Endothelial cell of umbilical vein (primary cell): ENCODE measurements at regions not wholly inside any gene's neighbourhood (a gene's known extent, or its start where the extent isn't known, plus 50 kb on each side); places are given as distances from the start of the nearest gene placed in this dataset.

Experiments
- BruUV-seq: library from RNA; stranded (reverse); fragments of 400-500 nt; replicated peaks from 2 replicates; lab custom pipeline; 2021; lab: Mats Ljungman, UMichigan
- CTCF ChIA-PET: fragments of 300-600, 350-600 bp; sonication (Branson Sonifier 250); formaldehyde crosslinking; loops from one replicate; lab custom pipeline; 2021; ENCODE audit warnings: antibody characterized with exemption, inconsistent platforms; lab: Charles Lee
- POLR2A ChIA-PET: fragments of 300-600, 350-600 bp; sonication (Branson Sonifier 250); formaldehyde crosslinking; loops from one replicate; lab custom pipeline; 2021; ENCODE audit warnings: antibody characterized with exemption, inconsistent platforms; lab: Charles Lee
- DNase-seq: peaks from one replicate; pipeline ENCODE4 v3.0.0-alpha.2; 2011; ENCODE audit warnings: low read depth, low spot score
- FAIRE-seq: peaks from 2 replicates; lab custom pipeline; 2011; peaks lifted over from hg19 to GRCh38; lab: Jason Lieb, UNC
- H2AFZ ChIP-seq: 2 replicates; pipeline ENCODE4 v1.6.0; 2012; ENCODE audit warnings: low read depth, low read length, control low read depth, inconsistent platforms
- H3K27ac ChIP-seq: 2 replicates; pipeline ENCODE4 v1.5.1; 2011; ENCODE audit warnings: low read depth, mild to moderate bottlenecking, control low read depth, low read length, moderate library complexity; ENCODE audit not compliant: insufficient read depth
- H3K27me3 ChIP-seq, 2 experiments: 2 replicates each; pipeline versions ENCODE4 v1.6.0 to v1.6.1; 2011; ENCODE audit warnings: low read length in 2 of 2, mixed read lengths in 1 of 2; ENCODE audit not compliant: control insufficient read depth in 2 of 2, insufficient read depth in 2 of 2
- H3K36me3 ChIP-seq, 2 experiments: 2 replicates in 1 of 2; 3 replicates in 1 of 2; pipeline ENCODE4 v1.5.1; 2011; ENCODE audit warnings: low read length in 2 of 2, mild to moderate bottlenecking in 1 of 2, moderate library complexity in 1 of 2; ENCODE audit not compliant: control insufficient read depth in 2 of 2, insufficient read depth in 2 of 2; ENCODE audit errors: extremely low read depth in 1 of 2
- H3K4me1 ChIP-seq: 3 replicates; pipeline ENCODE4 v1.5.1; 2011; ENCODE audit warnings: mild to moderate bottlenecking, low read length; ENCODE audit not compliant: control insufficient read depth, insufficient read depth; ENCODE audit errors: extremely low read depth
- H3K4me2 ChIP-seq: 2 replicates; pipeline ENCODE4 v1.6.1; 2011; ENCODE audit warnings: low read length, control low read depth, mixed read lengths; ENCODE audit not compliant: insufficient read depth
- H3K4me3 ChIP-seq, 3 experiments: fragments of 200-600 bp in 1 of 3; sonication (generic), shearing (Covaris generic) in 1 of 3; replicated peaks in 1 of 3; 2 replicates each; pipeline ENCODE4 v1.5.1; 2011 to 2016; ENCODE audit warnings: control low read depth in 3 of 3, low read length in 3 of 3, mild to moderate bottlenecking in 2 of 3, inconsistent platforms in 1 of 3, low read depth in 1 of 3, moderate library complexity in 1 of 3; ENCODE audit not compliant: insufficient read depth in 1 of 3
- H3K79me2 ChIP-seq: 2 replicates; pipeline ENCODE4 v1.6.0; 2012; ENCODE audit warnings: low read length, inconsistent platforms; ENCODE audit not compliant: control insufficient read depth, insufficient read depth
- H3K9ac ChIP-seq: replicated peaks from 2 replicates; pipeline ENCODE3; 2011; ENCODE audit warnings: low read length, control low read depth; ENCODE audit not compliant: insufficient read depth; ENCODE audit errors: extremely low read depth
- H3K9me1 ChIP-seq: replicated peaks from 3 replicates; pipeline ENCODE4 v1.6.0; 2011; ENCODE audit warnings: mild to moderate bottlenecking, low read length; ENCODE audit not compliant: control insufficient read depth, insufficient read depth; ENCODE audit errors: extremely low read depth
- H3K9me3 ChIP-seq: replicated peaks from 2 replicates; pipeline ENCODE4 v1.5.1; 2012; ENCODE audit warnings: low read length, inconsistent platforms; ENCODE audit not compliant: control insufficient read depth, insufficient read depth
- H4K20me1 ChIP-seq: replicated peaks from 2 replicates; pipeline ENCODE3; 2011; ENCODE audit warnings: mild to moderate bottlenecking, low read length; ENCODE audit not compliant: control insufficient read depth, insufficient read depth; ENCODE audit errors: extremely low read depth
- EZH2 ChIP-seq: IDR thresholded peaks from 2 replicates; pipeline ENCODE4 v1.6.1; 2012; ENCODE audit warnings: borderline replicate concordance, low read depth, mild to moderate bottlenecking, moderate library complexity, low read length, inconsistent platforms; ENCODE audit not compliant: severe bottlenecking
- FOS ChIP-seq: IDR thresholded peaks from 2 replicates; pipeline ENCODE4 v1.6.1; 2011; ENCODE audit warnings: mild to moderate bottlenecking, low read length, moderate library complexity, borderline replicate concordance; ENCODE audit not compliant: insufficient read depth
- GATA2 ChIP-seq: IDR thresholded peaks from 2 replicates; pipeline ENCODE4 v1.7.0; 2011; ENCODE audit warnings: low read depth, mild to moderate bottlenecking, moderate library complexity, mixed read lengths, low read length; ENCODE audit not compliant: insufficient read length, insufficient read depth
- JUN ChIP-seq: IDR thresholded peaks from 2 replicates; pipeline ENCODE4 v1.6.1; 2011; ENCODE audit warnings: borderline replicate concordance, low read depth; ENCODE audit not compliant: insufficient read length, insufficient read depth
- MYC ChIP-seq: IDR thresholded peaks from one replicate; pipeline ENCODE4 v1.6.1; 2011; ENCODE audit warnings: mild to moderate bottlenecking, low read depth, low read length
- POLR2A ChIP-seq: IDR thresholded peaks from 2 replicates; pipeline ENCODE4 v1.6.1; 2012; ENCODE audit warnings: low read depth, mild to moderate bottlenecking, control low read depth, low read length
- POLR2AphosphoS5 ChIP-seq: IDR thresholded peaks from 2 replicates; pipeline ENCODE4 v1.6.1; 2012; ENCODE audit warnings: low read depth, mild to moderate bottlenecking, control low read depth, low read length, moderate library complexity; ENCODE audit not compliant: insufficient read depth
- dilution Hi-C: fragments of 300-500 bp; cut with MboI; formaldehyde crosslinking; loops from one replicate; pipeline ENCODE4 v1.15.0; 2019; ENCODE audit warnings: low sequenced_read_pairs; ENCODE audit not compliant: extremely low pct_ligation_motif_present
- intact Hi-C: fragments of 100-400 bp; cut with micrococcal nuclease; formaldehyde crosslinking; loops from one replicate; pipeline ENCODE4 v1.10.0; 2022
- TF ChIP-seq, protein P1 (sequence below): IDR thresholded peaks from 2 replicates; pipeline ENCODE4 v1.6.1; 2011; ENCODE audit not compliant: insufficient read depth, insufficient read length
- TF ChIP-seq, protein P2 (sequence below), 2 donors: IDR thresholded peaks; 1 replicate in 1 of 2; 2 replicates in 1 of 2; pipeline ENCODE4 v1.5.1; 2011; ENCODE audit warnings: low read length in 2 of 2, mild to moderate bottlenecking in 2 of 2, moderate library complexity in 2 of 2, control low read depth in 1 of 2, inconsistent platforms in 1 of 2, low read depth in 1 of 2; ENCODE audit not compliant: insufficient read depth in 1 of 2; ENCODE audit errors: extremely low read depth in 1 of 2

DNA sequence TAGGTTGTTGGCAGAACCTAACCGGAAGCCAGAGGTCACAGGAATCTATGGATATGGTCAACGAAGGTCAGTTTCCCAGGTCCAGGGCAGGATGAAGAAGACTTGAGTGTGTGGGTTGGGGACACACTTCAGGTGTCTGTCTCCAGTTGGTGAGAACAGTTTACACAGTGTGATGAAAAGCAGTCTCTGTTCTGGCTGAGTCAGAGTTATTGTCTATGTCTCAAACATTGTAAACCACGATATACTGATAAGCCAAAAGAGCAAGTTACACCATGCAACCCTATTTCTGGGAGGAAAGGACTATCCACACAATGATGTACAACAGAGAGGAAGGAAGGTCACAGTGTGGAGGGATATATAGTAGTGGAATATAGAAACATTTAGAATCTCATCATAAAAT, 187.1 kb upstream of the C1QTNF7 start:
- ChIA-PET POLR2A (no interaction called here), CTCF (no interaction called here)
- Histone ChIP-seq H3K9ac (no peak overlapping the region), H2AFZ (no peak overlapping the region), H3K4me1 (no peaks in the 10 kb centered on the region), H3K4me3 (no peak overlapping the region), H4K20me1 (no peaks in the 10 kb centered on the region), H3K36me3 (no peaks in the 10 kb centered on the region), H3K9me3 (no peaks in the 10 kb centered on the region), H3K27me3 (no peaks in the 10 kb centered on the region), H3K9me1 (no peaks in the 10 kb centered on the region), H3K4me2 (no peak overlapping the region), H3K79me2 (no peaks in the 10 kb centered on the region), H3K27ac (no peak overlapping the region)
- DNase-seq (no peak), FAIRE-seq (no peak)
- TF ChIP-seq, protein P1, sequence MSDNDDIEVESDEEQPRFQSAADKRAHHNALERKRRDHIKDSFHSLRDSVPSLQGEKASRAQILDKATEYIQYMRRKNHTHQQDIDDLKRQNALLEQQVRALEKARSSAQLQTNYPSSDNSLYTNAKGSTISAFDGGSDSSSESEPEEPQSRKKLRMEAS: no peak
- TF ChIP-seq GATA2: no peak
- TF ChIP-seq, protein P2, sequence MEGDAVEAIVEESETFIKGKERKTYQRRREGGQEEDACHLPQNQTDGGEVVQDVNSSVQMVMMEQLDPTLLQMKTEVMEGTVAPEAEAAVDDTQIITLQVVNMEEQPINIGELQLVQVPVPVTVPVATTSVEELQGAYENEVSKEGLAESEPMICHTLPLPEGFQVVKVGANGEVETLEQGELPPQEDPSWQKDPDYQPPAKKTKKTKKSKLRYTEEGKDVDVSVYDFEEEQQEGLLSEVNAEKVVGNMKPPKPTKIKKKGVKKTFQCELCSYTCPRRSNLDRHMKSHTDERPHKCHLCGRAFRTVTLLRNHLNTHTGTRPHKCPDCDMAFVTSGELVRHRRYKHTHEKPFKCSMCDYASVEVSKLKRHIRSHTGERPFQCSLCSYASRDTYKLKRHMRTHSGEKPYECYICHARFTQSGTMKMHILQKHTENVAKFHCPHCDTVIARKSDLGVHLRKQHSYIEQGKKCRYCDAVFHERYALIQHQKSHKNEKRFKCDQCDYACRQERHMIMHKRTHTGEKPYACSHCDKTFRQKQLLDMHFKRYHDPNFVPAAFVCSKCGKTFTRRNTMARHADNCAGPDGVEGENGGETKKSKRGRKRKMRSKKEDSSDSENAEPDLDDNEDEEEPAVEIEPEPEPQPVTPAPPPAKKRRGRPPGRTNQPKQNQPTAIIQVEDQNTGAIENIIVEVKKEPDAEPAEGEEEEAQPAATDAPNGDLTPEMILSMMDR (IDR thresholded peaks at IDR 0.05; ENCODE audit: extremely low read depth in 1 of 2, insufficient read depth in 1 of 2, low read depth in 1 of 2, low read length in 2 of 2): no peak
- no peak for TF ChIP-seq POLR2AphosphoS5
- TF ChIP-seq POLR2A: no peak
- no peak for TF ChIP-seq MYC
- no peak for TF ChIP-seq EZH2
- no peak for TF ChIP-seq FOS
- TF ChIP-seq JUN: no peak
- intact Hi-C loops (no loop called here), dilution Hi-C loops (no loop called here)
- no TSS peak for BruUV-seq
